ENCODE measurements at regions not wholly inside any gene's neighbourhood (a gene's known extent, or its start where the extent isn't known, plus 50 kb on each side); places are given as distances from the start of the nearest gene placed in this dataset.

DNA sequence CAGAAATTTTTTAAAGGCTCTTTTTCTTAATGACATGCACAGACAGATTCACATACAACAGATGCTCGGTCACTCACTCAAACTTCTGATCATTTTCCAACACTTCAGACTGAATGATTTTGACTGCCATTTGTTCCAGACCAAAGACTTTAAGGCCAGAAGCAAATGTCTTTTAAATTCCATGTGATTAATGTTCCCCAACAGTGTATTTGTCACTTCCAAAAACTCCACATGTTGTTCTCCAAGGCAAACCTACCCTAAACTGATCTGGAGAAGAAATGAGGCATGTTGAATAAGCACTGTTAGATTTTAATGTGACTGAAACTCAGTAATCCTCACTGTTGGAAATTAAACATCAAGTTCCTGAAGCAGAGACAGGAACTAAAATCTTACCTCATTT, 366.7 kb downstream of the GABRG2 start:
- no peak overlapping the region for H3K4me3 ChIP-seq (ENCODE audit: low read depth in 2 of 2, low read length in 1 of 2)
- POLR2A ChIA-PET: no interaction called here
- TF ChIP-seq YY1 (IDR thresholded peaks at IDR 0.05; ENCODE audit: low read depth): no peak
- no peak for TF ChIP-seq FOXM1 (IDR thresholded peaks at IDR 0.05; ENCODE audit: low read depth)
- TF ChIP-seq RAD21 (IDR thresholded peaks at IDR 0.05; ENCODE audit: low read length): no peak
- TF ChIP-seq MEF2A (IDR thresholded peaks at IDR 0.05; ENCODE audit: borderline replicate concordance, low read depth): no peak
- no peak for TF ChIP-seq MXI1 (IDR thresholded peaks at IDR 0.05; ENCODE audit: low read depth, low read length)
- TF ChIP-seq, protein P1, sequence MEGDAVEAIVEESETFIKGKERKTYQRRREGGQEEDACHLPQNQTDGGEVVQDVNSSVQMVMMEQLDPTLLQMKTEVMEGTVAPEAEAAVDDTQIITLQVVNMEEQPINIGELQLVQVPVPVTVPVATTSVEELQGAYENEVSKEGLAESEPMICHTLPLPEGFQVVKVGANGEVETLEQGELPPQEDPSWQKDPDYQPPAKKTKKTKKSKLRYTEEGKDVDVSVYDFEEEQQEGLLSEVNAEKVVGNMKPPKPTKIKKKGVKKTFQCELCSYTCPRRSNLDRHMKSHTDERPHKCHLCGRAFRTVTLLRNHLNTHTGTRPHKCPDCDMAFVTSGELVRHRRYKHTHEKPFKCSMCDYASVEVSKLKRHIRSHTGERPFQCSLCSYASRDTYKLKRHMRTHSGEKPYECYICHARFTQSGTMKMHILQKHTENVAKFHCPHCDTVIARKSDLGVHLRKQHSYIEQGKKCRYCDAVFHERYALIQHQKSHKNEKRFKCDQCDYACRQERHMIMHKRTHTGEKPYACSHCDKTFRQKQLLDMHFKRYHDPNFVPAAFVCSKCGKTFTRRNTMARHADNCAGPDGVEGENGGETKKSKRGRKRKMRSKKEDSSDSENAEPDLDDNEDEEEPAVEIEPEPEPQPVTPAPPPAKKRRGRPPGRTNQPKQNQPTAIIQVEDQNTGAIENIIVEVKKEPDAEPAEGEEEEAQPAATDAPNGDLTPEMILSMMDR (IDR thresholded peaks at IDR 0.05): no peak
- no peak for TF ChIP-seq CHD2 (IDR thresholded peaks at IDR 0.05; ENCODE audit: low read length, partially characterized antibody)
- TF ChIP-seq, protein P2, sequence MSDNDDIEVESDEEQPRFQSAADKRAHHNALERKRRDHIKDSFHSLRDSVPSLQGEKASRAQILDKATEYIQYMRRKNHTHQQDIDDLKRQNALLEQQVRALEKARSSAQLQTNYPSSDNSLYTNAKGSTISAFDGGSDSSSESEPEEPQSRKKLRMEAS (IDR thresholded peaks at IDR 0.05; ENCODE audit: low read depth): no peak
- TF ChIP-seq FOXJ3 (CRISPR knock-in tag; IDR thresholded peaks at IDR 0.05): no peak
- TF ChIP-seq TCF12 (IDR thresholded peaks at IDR 0.05): no peak
- no peak for TF ChIP-seq GATA2 (CRISPR knock-in tag; IDR thresholded peaks at IDR 0.05)
- no peak for TF ChIP-seq FOSL2 (IDR thresholded peaks at IDR 0.05; ENCODE audit: borderline replicate concordance, low read depth)
- no peak for TF ChIP-seq GABPA (IDR thresholded peaks at IDR 0.05; ENCODE audit: low read depth)
- TF ChIP-seq JUND (IDR thresholded peaks at IDR 0.05): no peak
- TF ChIP-seq EZH2phosphoT487 (IDR thresholded peaks at IDR 0.05; ENCODE audit: borderline replicate concordance, low read depth): no peak
- no peaks in the 10 kb centered on the region for H3K9me3 ChIP-seq
- H4K20me1 ChIP-seq (ENCODE audit: insufficient read depth): no peaks in the 10 kb centered on the region
- H3K4me2 ChIP-seq: no peak overlapping the region
- no peaks in the 10 kb centered on the region for H3K36me3 ChIP-seq (replicated peaks in 1 of 2; ENCODE audit: control insufficient read depth in 1 of 2, insufficient read depth in 2 of 2, low read length in 1 of 2)
- H2AFZ ChIP-seq (ENCODE audit: low read depth): no peak overlapping the region
- no peaks in the 10 kb centered on the region for H3F3A ChIP-seq (replicated peaks; ENCODE audit: insufficient read depth)
- no peaks in the 10 kb centered on the region for H3K27me3 ChIP-seq (ENCODE audit: insufficient read depth)
- CTCF ChIA-PET: no interaction called here
- WGBS (ENCODE audit: low lambda C conversion rate): 0% methylated on average over 1 of the region's 1 CpG
- H3K9ac ChIP-seq: no peak overlapping the region
- H3K79me2 ChIP-seq (ENCODE audit: insufficient read depth): no peaks in the 10 kb centered on the region
- no peaks in the 10 kb centered on the region for H3K4me1 ChIP-seq (ENCODE audit: control insufficient read depth in 1 of 2, insufficient read depth in 2 of 2, low read depth in 1 of 2, low read length in 1 of 2)
- no peak for DNase-seq
- no peaks in the 10 kb centered on the region for H3K9me2 ChIP-seq
- H3K27ac ChIP-seq (ENCODE audit: low read depth in 2 of 2, low read length in 1 of 2): no peak overlapping the region

DNA sequence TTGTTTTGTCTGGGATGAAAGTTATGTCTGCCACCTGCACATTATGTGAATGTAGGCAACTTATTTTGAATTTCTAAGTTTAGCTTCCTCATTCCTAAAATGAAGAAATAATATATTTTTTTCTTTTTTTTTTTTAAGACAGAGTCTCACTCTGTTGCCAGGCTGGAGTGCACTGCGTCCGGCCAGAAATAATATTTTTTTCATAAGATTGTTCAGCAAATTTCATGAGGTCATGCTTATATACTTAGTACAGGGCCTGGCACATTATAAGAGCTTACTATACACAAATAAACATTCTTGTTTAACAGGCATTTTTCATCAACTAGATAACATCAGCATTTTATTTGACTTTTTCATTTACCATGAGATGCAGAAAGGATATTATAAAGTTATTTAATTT, 368.5 kb downstream of the GABRG2 start:
- Histone ChIP-seq H3K9ac (no peak overlapping the region), H3K27me3 (ENCODE audit: insufficient read depth) (no peaks in the 10 kb centered on the region), H3K27ac (ENCODE audit: low read depth in 2 of 2, low read length in 1 of 2) (no peak overlapping the region), H4K20me1 (ENCODE audit: insufficient read depth) (no peaks in the 10 kb centered on the region), H3K36me3 (replicated peaks in 1 of 2; ENCODE audit: control insufficient read depth in 1 of 2, insufficient read depth in 2 of 2, low read length in 1 of 2) (no peaks in the 10 kb centered on the region), H3K9me2 (no peaks in the 10 kb centered on the region), H3K79me2 (ENCODE audit: insufficient read depth) (no peaks in the 10 kb centered on the region), H3K4me2 (no peak overlapping the region), H2AFZ (ENCODE audit: low read depth) (no peak overlapping the region), H3K4me1 (ENCODE audit: control insufficient read depth in 1 of 2, insufficient read depth in 2 of 2, low read depth in 1 of 2, low read length in 1 of 2) (no peaks in the 10 kb centered on the region), H3K9me3 (no peaks in the 10 kb centered on the region), H3F3A (replicated peaks; ENCODE audit: insufficient read depth) (no peaks in the 10 kb centered on the region), H3K4me3 (ENCODE audit: low read depth in 2 of 2, low read length in 1 of 2) (no peak overlapping the region)
- TF ChIP-seq, protein P3, sequence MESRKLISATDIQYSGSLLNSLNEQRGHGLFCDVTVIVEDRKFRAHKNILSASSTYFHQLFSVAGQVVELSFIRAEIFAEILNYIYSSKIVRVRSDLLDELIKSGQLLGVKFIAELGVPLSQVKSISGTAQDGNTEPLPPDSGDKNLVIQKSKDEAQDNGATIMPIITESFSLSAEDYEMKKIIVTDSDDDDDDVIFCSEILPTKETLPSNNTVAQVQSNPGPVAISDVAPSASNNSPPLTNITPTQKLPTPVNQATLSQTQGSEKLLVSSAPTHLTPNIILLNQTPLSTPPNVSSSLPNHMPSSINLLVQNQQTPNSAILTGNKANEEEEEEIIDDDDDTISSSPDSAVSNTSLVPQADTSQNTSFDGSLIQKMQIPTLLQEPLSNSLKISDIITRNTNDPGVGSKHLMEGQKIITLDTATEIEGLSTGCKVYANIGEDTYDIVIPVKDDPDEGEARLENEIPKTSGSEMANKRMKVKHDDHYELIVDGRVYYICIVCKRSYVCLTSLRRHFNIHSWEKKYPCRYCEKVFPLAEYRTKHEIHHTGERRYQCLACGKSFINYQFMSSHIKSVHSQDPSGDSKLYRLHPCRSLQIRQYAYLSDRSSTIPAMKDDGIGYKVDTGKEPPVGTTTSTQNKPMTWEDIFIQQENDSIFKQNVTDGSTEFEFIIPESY (IDR thresholded peaks at IDR 0.05; ENCODE audit: borderline replicate concordance, low read depth): no peak
- TF ChIP-seq SIN3A (IDR thresholded peaks at IDR 0.05; ENCODE audit: borderline replicate concordance, low read depth, low read length) (no peak), GABPA (IDR thresholded peaks at IDR 0.05; ENCODE audit: low read depth) (no peak), FOXM1 (IDR thresholded peaks at IDR 0.05; ENCODE audit: low read depth) (no peak), FOXJ3 (CRISPR knock-in tag; IDR thresholded peaks at IDR 0.05) (no peak), RXRA (IDR thresholded peaks at IDR 0.05; ENCODE audit: borderline replicate concordance, low read depth) (no peak), TEAD4 (IDR thresholded peaks at IDR 0.05; ENCODE audit: borderline replicate concordance, insufficient read depth) (no peak), POLR2AphosphoS5 (IDR thresholded peaks at IDR 0.05; ENCODE audit: low read depth, low read length) (no peak), MEF2A (IDR thresholded peaks at IDR 0.05; ENCODE audit: borderline replicate concordance, low read depth) (no peak)
- TF ChIP-seq, protein P4, sequence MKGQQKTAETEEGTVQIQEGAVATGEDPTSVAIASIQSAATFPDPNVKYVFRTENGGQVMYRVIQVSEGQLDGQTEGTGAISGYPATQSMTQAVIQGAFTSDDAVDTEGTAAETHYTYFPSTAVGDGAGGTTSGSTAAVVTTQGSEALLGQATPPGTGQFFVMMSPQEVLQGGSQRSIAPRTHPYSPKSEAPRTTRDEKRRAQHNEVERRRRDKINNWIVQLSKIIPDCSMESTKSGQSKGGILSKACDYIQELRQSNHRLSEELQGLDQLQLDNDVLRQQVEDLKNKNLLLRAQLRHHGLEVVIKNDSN (IDR thresholded peaks at IDR 0.05; ENCODE audit: borderline replicate concordance, low read depth): no peak
- DNase-seq: no peak
- 44% methylated on average over 2 of the region's 2 CpGs for WGBS (ENCODE audit: low lambda C conversion rate)
- ChIA-PET POLR2A (no interaction called here), CTCF (interaction anchor here (0.7 kb wide), 1 partner anchor 720 kb away, joined by 3 read pairs; no protein-coding TSS in a partner anchor)

Data from SK-N-SH (cell line).